Activated CD4-positive, alpha-beta T cell treated with anti-CD3 and anti-CD28 coated beads, Interleukin-2, Interleukin-4, amounts not matched to agents 100 ng/mL and 50 ng/mL, durations not matched to agents 16 hours and 8 hours (primary cell): ENCODE measurements at regions not wholly inside any gene's neighbourhood (a gene's known extent, or its start where the extent isn't known, plus 50 kb on each side); places are given as distances from the start of the nearest gene placed in this dataset.

Source experiments
- DNase-seq: peaks from one replicate; pipeline ENCODE4 v3.0.0-alpha.2; 2020; ENCODE audit warnings: low spot score

- DNase-seq, result no peak
Measured at GRCh38 chr20:9919271-9920014, 80.6 kb upstream of the PAK5 start.

GRCh38 chr20:9918348-9918747 lies 79.5 kb upstream of the PAK5 start:
- no peak for DNase-seq

- no peak for DNase-seq
Measured at GRCh38 chr20:9916761-9917160, 77.9 kb upstream of the PAK5 start.

GRCh38 chr20:9912858-9913434 lies 74.1 kb upstream of the PAK5 start:
- DNase-seq, result peak; percentile 34

- DNase-seq, result no peak
Measured at GRCh38 chr20:9912290-9912689, 73.4 kb upstream of the PAK5 start.

GRCh38 chr20:9911519-9911918 lies 72.6 kb upstream of the PAK5 start:
- DNase-seq, result no peak

GRCh38 chr20:9909167-9909566 lies 70.3 kb upstream of the PAK5 start:
- DNase-seq, result no peak

- DNase-seq, result no peak
Measured at GRCh38 chr20:9903048-9903655, 64.3 kb upstream of the PAK5 start.

- DNase-seq, result no peak
Measured at GRCh38 chr20:9889270-9889981, 50.5 kb upstream of the PAK5 start.
